Right lobe of liver (tissue), 4 donors: ENCODE measurements at regions not wholly inside any gene's neighbourhood (a gene's known extent, or its start where the extent isn't known, plus 50 kb on each side); places are given as distances from the start of the nearest gene placed in this dataset.

Experiments used
- POLR2A ChIP-seq: fragments of 450-650 bp; IDR thresholded peaks from one replicate; pipeline ENCODE4 v1.6.1; 2017; ENCODE audit warnings: antibody characterized with exemption, mild to moderate bottlenecking
- TF ChIP-seq, protein P1 (sequence below), 4 donors: fragments of 200-600 bp in 3 of 4; fragments of 450-650 bp in 1 of 4; IDR thresholded peaks; one replicate each; pipeline versions ENCODE4 v1.5.1 to v1.8.0; 2016 to 2022; ENCODE audit warnings: antibody characterized with exemption in 4 of 4, mild to moderate bottlenecking in 2 of 4
- donor health status: DM: no; HTN: no; CAD: no.
- donor health status: DM: no; HTN: no; CAD: no.
- donor health status: DM: no; HTN: yes; CAD: no.

- no peak for TF ChIP-seq POLR2A
- TF ChIP-seq, protein P1, sequence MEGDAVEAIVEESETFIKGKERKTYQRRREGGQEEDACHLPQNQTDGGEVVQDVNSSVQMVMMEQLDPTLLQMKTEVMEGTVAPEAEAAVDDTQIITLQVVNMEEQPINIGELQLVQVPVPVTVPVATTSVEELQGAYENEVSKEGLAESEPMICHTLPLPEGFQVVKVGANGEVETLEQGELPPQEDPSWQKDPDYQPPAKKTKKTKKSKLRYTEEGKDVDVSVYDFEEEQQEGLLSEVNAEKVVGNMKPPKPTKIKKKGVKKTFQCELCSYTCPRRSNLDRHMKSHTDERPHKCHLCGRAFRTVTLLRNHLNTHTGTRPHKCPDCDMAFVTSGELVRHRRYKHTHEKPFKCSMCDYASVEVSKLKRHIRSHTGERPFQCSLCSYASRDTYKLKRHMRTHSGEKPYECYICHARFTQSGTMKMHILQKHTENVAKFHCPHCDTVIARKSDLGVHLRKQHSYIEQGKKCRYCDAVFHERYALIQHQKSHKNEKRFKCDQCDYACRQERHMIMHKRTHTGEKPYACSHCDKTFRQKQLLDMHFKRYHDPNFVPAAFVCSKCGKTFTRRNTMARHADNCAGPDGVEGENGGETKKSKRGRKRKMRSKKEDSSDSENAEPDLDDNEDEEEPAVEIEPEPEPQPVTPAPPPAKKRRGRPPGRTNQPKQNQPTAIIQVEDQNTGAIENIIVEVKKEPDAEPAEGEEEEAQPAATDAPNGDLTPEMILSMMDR (IDR thresholded peaks at IDR 0.05) = no peak
Measured at GRCh38 chr10:43986374-43986773, 337.7 kb upstream of the ZNF32 start.
